ENCODE measurements at regions not wholly inside any gene's neighbourhood (a gene's known extent, or its start where the extent isn't known, plus 50 kb on each side); places are given as distances from the start of the nearest gene placed in this dataset.
"Not testable (repeated sequence)": the region's sequence is repeated elsewhere in the genome, so short reads cannot be mapped to it uniquely, and the experiment has no call there.

DNA sequence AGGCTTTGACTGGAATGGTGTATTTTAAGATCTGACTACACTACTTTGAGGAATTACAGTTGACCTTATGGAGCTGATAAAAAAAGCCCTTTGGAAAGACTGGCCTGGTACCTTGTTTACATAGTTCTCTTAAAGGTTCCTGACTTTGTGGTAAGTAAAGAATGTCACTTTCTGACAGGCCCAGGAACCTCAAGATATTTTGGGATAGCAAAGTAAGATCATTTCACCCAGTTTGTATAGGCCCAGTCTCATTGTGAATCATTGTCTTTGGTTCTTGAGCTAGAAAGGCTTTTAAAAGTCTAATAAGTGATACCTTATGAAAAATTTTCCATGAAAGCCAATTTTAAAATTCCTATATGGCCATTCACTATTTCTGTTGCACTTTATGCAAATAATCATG is 316.3 kb upstream of the LRRTM4 start:
- no peak for DNase-seq (ENCODE audit: low spot score)
- TF ChIP-seq, protein P1, sequence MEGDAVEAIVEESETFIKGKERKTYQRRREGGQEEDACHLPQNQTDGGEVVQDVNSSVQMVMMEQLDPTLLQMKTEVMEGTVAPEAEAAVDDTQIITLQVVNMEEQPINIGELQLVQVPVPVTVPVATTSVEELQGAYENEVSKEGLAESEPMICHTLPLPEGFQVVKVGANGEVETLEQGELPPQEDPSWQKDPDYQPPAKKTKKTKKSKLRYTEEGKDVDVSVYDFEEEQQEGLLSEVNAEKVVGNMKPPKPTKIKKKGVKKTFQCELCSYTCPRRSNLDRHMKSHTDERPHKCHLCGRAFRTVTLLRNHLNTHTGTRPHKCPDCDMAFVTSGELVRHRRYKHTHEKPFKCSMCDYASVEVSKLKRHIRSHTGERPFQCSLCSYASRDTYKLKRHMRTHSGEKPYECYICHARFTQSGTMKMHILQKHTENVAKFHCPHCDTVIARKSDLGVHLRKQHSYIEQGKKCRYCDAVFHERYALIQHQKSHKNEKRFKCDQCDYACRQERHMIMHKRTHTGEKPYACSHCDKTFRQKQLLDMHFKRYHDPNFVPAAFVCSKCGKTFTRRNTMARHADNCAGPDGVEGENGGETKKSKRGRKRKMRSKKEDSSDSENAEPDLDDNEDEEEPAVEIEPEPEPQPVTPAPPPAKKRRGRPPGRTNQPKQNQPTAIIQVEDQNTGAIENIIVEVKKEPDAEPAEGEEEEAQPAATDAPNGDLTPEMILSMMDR (IDR thresholded peaks at IDR 0.05; ENCODE audit: extremely low read depth, missing control alignments), result no peak

DNA sequence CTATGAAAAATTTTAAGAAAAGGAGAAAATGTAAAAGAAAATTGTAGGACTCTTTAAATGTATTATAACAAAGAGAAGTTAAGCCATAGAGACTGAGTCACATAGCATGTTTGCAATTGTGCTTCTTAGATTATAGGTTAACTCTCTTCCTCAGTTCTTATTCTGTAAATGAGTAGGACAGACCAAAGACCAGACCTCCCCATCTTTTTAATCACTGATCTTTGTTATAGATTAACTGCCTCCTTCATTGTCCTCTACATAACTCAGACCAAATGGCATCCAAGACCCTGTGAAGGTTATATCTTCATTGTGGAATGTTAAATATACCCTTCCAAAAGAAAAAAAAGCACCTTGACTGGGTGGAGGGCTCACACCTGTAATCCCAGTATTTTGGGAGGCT is 316.9 kb upstream of the LRRTM4 start:
- no peak for DNase-seq (ENCODE audit: low spot score)
- TF ChIP-seq, protein P1 (IDR thresholded peaks at IDR 0.05; ENCODE audit: extremely low read depth, missing control alignments), result no peak

DNA sequence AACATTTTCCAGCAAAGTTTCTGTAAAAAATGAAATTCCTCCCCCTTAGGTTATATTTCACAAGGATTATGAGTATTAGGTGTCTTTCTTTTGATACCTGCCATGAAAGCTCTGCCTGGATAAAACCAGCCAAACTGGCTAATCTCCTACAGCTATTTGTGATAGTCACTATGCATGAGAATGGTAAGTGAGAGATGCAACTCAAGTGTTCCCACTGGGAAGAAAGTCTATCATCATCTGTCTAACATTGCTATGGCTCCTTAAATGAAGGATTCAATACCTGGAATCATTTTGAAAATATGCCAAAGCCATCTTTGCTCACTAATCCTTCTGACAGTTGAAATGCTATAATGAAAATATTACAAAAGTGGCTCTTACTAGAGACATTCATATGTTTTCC is 339.9 kb upstream of the LRRTM4 start:
- TF ChIP-seq, protein P1 (IDR thresholded peaks at IDR 0.05; ENCODE audit: extremely low read depth, missing control alignments), result no peak
- no peak for DNase-seq (ENCODE audit: low spot score)

- TF ChIP-seq, protein P1 (IDR thresholded peaks at IDR 0.05; ENCODE audit: extremely low read depth, missing control alignments), result no peak
- no peak for DNase-seq (ENCODE audit: low spot score)
Measured at GRCh38 chr2:77864426-77864825, 342.2 kb upstream of the LRRTM4 start.

DNA sequence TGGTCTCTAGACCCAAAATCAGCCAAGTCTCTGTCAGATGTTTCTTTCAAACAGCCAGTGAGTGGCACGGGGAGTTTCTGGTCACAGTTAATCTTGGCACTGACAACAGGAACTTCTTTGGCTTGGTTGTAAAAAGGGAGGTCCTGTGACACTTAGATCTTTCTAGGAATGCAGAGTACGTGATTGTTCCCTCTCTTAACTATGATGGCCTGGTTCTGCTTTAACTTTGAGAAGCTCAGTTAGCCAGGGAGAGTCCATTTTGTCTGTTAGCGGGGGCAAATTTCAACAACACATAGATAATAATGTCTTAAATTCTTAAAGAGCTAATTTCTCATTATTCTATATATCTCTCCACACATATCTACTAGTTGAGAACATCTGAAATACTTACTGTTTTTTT is 344.5 kb upstream of the LRRTM4 start:
- no peak for DNase-seq (ENCODE audit: low spot score)
- TF ChIP-seq, protein P1 (IDR thresholded peaks at IDR 0.05; ENCODE audit: extremely low read depth, missing control alignments), result no peak

DNA sequence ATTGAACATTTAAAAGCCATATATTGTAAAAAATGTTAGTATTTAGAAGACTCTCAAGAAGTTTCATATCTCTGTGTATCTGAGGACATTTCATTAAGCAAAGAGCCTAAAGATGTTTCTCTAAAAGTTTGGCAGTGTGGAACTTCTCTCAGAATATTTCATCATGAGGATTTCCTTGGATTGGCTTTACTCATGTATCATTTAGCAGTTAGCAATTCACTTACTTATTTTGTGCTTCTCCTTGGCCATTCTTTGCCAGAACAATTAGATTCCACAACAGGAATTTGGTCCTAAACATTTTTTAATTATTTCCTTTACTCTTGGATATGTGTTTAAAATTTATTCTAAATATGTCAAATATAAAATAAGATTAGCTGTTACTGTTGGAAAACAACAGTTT is 345.0 kb upstream of the LRRTM4 start:
- TF ChIP-seq, protein P1 (IDR thresholded peaks at IDR 0.05; ENCODE audit: extremely low read depth, missing control alignments), result no peak

GRCh38 chr2:77873506-77873905 is 351.3 kb upstream of the LRRTM4 start:
- no peak for DNase-seq (ENCODE audit: low spot score)
- TF ChIP-seq, protein P1 (IDR thresholded peaks at IDR 0.05; ENCODE audit: extremely low read depth, missing control alignments), result no peak

More for the DNA sequence above, 345.0 kb upstream of the LRRTM4 start:
- DNase-seq (ENCODE audit: low spot score), result no peak

- not testable (repeated sequence) for DNase-seq (ENCODE audit: low spot score)
Measured at GRCh38 chr2:77900211-77900610, 378.0 kb upstream of the LRRTM4 start.

All from GM20000 (cell line).